NB4 (cell line): ENCODE measurements at regions not wholly inside any gene's neighbourhood (a gene's known extent, or its start where the extent isn't known, plus 50 kb on each side); places are given as distances from the start of the nearest gene placed in this dataset.

Source experiments
- DNase-seq: peaks from one replicate; pipeline ENCODE4 v3.0.0; 2010; ENCODE audit warnings: low read depth
- H3K4me3 ChIP-seq: one replicate; pipeline ENCODE4 v1.5.1; 2011; ENCODE audit warnings: mild to moderate bottlenecking, low read depth, low read length, moderate library complexity
- MYC ChIP-seq: IDR thresholded peaks from 2 replicates; pipeline ENCODE4 v1.6.1; 2011; ENCODE audit warnings: low read depth, low read length
- POLR2A ChIP-seq: IDR thresholded peaks from 2 replicates; pipeline ENCODE4 v1.6.1; 2011; ENCODE audit warnings: mild to moderate bottlenecking; ENCODE audit not compliant: insufficient read length; ENCODE audit errors: extremely low read depth
- TF ChIP-seq, protein P1 (sequence below): IDR thresholded peaks from 2 replicates; pipeline ENCODE4 v1.6.1; 2011; ENCODE audit warnings: low read depth, low read length
- TF ChIP-seq, protein P2 (sequence below): IDR thresholded peaks from one replicate; pipeline ENCODE4 v1.5.1; 2012; ENCODE audit warnings: low read depth, low read length

- TF ChIP-seq MYC = no peak
- TF ChIP-seq POLR2A = no peak
- TF ChIP-seq, protein P1, sequence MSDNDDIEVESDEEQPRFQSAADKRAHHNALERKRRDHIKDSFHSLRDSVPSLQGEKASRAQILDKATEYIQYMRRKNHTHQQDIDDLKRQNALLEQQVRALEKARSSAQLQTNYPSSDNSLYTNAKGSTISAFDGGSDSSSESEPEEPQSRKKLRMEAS = no peak
- TF ChIP-seq, protein P2, sequence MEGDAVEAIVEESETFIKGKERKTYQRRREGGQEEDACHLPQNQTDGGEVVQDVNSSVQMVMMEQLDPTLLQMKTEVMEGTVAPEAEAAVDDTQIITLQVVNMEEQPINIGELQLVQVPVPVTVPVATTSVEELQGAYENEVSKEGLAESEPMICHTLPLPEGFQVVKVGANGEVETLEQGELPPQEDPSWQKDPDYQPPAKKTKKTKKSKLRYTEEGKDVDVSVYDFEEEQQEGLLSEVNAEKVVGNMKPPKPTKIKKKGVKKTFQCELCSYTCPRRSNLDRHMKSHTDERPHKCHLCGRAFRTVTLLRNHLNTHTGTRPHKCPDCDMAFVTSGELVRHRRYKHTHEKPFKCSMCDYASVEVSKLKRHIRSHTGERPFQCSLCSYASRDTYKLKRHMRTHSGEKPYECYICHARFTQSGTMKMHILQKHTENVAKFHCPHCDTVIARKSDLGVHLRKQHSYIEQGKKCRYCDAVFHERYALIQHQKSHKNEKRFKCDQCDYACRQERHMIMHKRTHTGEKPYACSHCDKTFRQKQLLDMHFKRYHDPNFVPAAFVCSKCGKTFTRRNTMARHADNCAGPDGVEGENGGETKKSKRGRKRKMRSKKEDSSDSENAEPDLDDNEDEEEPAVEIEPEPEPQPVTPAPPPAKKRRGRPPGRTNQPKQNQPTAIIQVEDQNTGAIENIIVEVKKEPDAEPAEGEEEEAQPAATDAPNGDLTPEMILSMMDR = no peak
- H3K4me3 ChIP-seq = no peak overlapping the region
- no peak for DNase-seq
Measured at GRCh38 chr15:87340370-87340769, 916.2 kb downstream of the NTRK3 start.

- no peak for DNase-seq
- H3K4me3 ChIP-seq = no peak overlapping the region
- TF ChIP-seq, protein P2 = no peak
- TF ChIP-seq MYC = no peak
- TF ChIP-seq, protein P1 = no peak
- no peak for TF ChIP-seq POLR2A
Measured at GRCh38 chr15:87326269-87326668, 930.3 kb downstream of the NTRK3 start.

DNA sequence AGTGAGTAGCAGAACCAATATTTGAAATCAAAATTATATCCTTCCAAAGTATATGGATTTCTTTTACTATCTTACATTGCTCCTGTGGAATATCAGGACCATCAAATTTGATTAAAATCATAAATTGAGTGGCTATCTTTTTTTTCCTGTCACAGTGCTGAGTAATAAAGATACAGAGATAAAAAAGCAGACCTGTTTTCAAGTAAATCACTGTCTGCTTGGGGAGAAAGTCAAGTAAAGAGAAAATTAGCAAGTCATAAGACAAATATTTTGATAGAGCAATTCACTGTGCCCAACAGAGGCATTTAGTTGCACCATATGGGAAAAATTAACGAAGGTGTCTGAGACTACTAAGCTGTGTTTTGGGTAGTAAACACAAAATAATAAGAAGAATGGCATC lies 933.7 kb downstream of the NTRK3 start:
- TF ChIP-seq, protein P2 = no peak
- TF ChIP-seq, protein P1 = no peak
- TF ChIP-seq MYC (no peak), POLR2A (no peak)
- no peak overlapping the region for H3K4me3 ChIP-seq
- no peak for DNase-seq

DNA sequence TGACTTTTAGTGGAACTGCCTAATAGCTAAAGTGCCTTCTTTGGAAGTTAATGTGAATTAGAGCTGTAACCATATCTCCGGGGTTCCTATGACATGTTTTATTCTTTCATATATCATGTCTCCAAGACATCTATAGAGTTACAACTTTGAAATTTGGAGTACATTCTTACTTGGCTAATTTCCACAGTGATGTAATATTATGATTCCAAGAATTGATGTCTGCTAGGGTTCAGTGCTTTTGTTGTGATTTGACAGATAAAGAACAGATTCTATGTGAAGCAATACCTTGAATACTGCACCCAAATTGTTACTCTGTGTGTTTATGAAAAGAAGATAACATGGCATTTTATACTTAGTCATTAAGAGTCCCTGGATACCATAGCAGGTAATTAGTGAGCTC lies 934.3 kb downstream of the NTRK3 start:
- no peak overlapping the region for H3K4me3 ChIP-seq
- DNase-seq = no peak
- TF ChIP-seq MYC = no peak
- TF ChIP-seq, protein P1 = no peak
- TF ChIP-seq, protein P2 = no peak
- TF ChIP-seq POLR2A = no peak

DNA sequence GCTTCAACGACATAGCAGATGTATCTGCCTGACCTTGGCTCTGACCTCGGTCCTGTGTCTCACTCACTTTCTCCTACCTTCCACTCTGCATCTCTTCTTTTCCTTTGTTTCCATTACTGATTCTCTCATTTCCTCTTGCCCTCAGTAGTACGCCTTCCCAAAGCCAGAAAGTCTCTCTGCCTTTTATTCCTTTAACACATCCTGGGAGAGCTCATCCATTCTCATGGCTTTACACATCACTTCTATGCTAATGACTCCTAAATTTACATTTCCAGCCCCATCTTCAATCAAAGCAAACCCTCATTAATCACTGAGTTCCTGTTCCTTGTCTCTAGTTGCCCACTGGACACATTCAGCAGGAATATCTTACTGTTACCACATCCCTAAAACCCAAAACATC lies 938.6 kb downstream of the NTRK3 start:
- TF ChIP-seq POLR2A (no peak), MYC (no peak)
- TF ChIP-seq, protein P2 = no peak
- TF ChIP-seq, protein P1 = no peak
- DNase-seq = no peak
- no peak overlapping the region for H3K4me3 ChIP-seq

- TF ChIP-seq, protein P2 = no peak
- TF ChIP-seq, protein P1 = no peak
- TF ChIP-seq MYC (no peak), POLR2A (no peak)
- no peak overlapping the region for H3K4me3 ChIP-seq
- no peak for DNase-seq
Measured at GRCh38 chr15:87312221-87312620, 944.3 kb downstream of the NTRK3 start.
